ENCODE measurements at regions not wholly inside any gene's neighbourhood (a gene's known extent, or its start where the extent isn't known, plus 50 kb on each side); places are given as distances from the start of the nearest gene placed in this dataset.

- TF ChIP-seq CTCF (conservative IDR thresholded peaks at IDR 0.05 in 1 of 2, IDR thresholded peaks at IDR 0.05 in 1 of 2; ENCODE audit: low read depth in 1 of 2, low read length in 2 of 2) (no peak), EZH2 (IDR thresholded peaks at IDR 0.05; ENCODE audit: low read length, missing control alignments) (no peak)
Measured at GRCh38 chr15:97837896-97838295, 122.6 kb upstream of the ARRDC4 start.

All from fibroblast of lung (primary cell).